Right cardiac atrium (tissue), 5 donors: ENCODE measurements at regions not wholly inside any gene's neighbourhood (a gene's known extent, or its start where the extent isn't known, plus 50 kb on each side); places are given as distances from the start of the nearest gene placed in this dataset.
A peak's percentile ranks its signal among the peaks of the same experiment; 100 is the strongest.

Experiments used
- ATAC-seq, 2 donors: fragments of 200-7000 bp; cut with Tn5 transposase; one replicate each; pipeline versions ENCODE4 v1.8.0 to v1.9.1; 2020; ENCODE audit warnings: moderate library complexity in 2 of 2, mild to moderate bottlenecking in 1 of 2
- DNase-seq, 3 donors: peaks; one replicate each; pipeline ENCODE4 v3.0.0-alpha.2; 2020
- H3K27ac ChIP-seq: one replicate; pipeline ENCODE4 v1.5.1; 2013; ENCODE audit warnings: mild to moderate bottlenecking, low read length, control low read depth, moderate library complexity
- H3K27me3 ChIP-seq: one replicate; pipeline ENCODE4 v1.6.1; 2013; ENCODE audit not compliant: control insufficient read depth, insufficient read depth
- H3K4me1 ChIP-seq: one replicate; pipeline ENCODE4 v1.6.1; 2013; ENCODE audit warnings: low read length; ENCODE audit not compliant: control insufficient read depth, insufficient read depth
- H3K4me3 ChIP-seq: one replicate; pipeline ENCODE4 v1.5.1; 2013; ENCODE audit warnings: low read length, control low read depth
- H3K9me3 ChIP-seq: one replicate; pipeline ENCODE4 v1.6.1; 2013; ENCODE audit warnings: low read length; ENCODE audit not compliant: control insufficient read depth
- WGBS: extraction: QIAGEN DNeasy Blood & Tissue Kit; methylation state at CpG from one replicate; pipeline ENCODE4 v1.1.7; 2013; 5-methylcytosine and 5-hydroxymethylcytosine counted together
- intact Hi-C, 4 donors: fragments of 100-400 bp; cut with DNase I; formaldehyde crosslinking; loops; one replicate each; pipeline versions ENCODE4 v1.11.0 to v1.14.0; 2022 to 2023
- donor health status: healthy with polysubstance abuse.
- donor health status: DM: no; HTN: yes; CAD: no.
- donor health status: DM: no; HTN: no; CAD: no.
- donor health status: DM: no; HTN: yes; CAD: no; lungs with severe emphysema.
- donor health status: DM: yes; HTN: yes; CAD: no.

DNA sequence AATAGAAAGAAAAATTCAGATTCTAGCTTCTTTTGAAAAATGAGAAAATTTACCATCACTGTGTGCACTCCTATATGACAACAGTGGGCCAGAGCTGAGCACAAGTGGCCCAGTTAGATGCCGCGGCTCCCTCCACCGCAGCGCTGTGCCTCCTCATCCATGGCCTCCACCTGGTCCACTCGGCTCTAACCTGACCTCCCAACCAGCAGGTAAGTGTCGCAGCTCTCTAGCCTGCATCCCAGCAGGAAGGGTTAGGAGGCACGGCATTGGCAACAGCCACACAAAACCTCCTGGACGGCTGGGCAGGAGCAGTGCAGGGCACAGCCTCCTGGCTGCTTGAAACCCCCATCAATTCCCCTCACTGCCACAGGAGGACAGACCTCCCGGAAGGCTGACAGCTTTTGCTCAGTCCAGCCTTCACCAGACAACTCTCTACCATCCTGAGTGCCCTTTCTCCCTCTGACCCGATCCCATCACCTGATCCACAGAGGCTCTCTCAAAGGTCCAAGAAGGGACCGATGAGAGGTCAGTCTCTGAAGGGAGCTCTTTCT lies 76.1 kb downstream of the RPL27A start:
- H3K9me3 ChIP-seq = no peaks in the 10 kb centered on the region
- peak overlapping the region; percentile 80 for H3K27ac ChIP-seq
- no peak for DNase-seq
- no peak overlapping the region for H3K4me3 ChIP-seq
- no peak for ATAC-seq
- H3K27me3 ChIP-seq = no peaks in the 10 kb centered on the region
- intact Hi-C loops = no loop called here
- 90% methylated on average over 11 of the region's 11 CpGs for WGBS
- H3K4me1 ChIP-seq = peaks cover 25% of the 10 kb centered on the region

GRCh38 chr11:8759634-8760033 lies 77.0 kb downstream of the RPL27A start:
- intact Hi-C loops = no loop called here
- Histone ChIP-seq H3K27me3 (no peaks in the 10 kb centered on the region), H3K4me1 (peaks cover 25% of the 10 kb centered on the region), H3K27ac (peak overlapping the region; percentile 80), H3K9me3 (no peaks in the 10 kb centered on the region), H3K4me3 (no peak overlapping the region)
- peak; percentile 35 to 47 for ATAC-seq
- DNase-seq = peak in 1 of 3 donors; percentile 75
- 46% methylated on average over 1 of the region's 1 CpG for WGBS

GRCh38 chr11:8760896-8761295 lies 78.3 kb downstream of the RPL27A start:
- DNase-seq = no peak
- Histone ChIP-seq H3K9me3 (no peaks in the 10 kb centered on the region), H3K27ac (peak overlapping the region; percentile 21), H3K27me3 (no peaks in the 10 kb centered on the region), H3K4me3 (no peak overlapping the region), H3K4me1 (peaks cover 23% of the 10 kb centered on the region)
- intact Hi-C loops = no loop called here
- no peak for ATAC-seq

- H3K27ac ChIP-seq = no peak overlapping the region
- ATAC-seq (no peak), DNase-seq (no peak)
- H3K9me3 ChIP-seq = no peaks in the 10 kb centered on the region
- no peaks in the 10 kb centered on the region for H3K27me3 ChIP-seq
- no peak overlapping the region for H3K4me3 ChIP-seq
- intact Hi-C loops = no loop called here
- WGBS = 0% methylated on average over 1 of the region's 1 CpG
- peaks cover 22% of the 10 kb centered on the region for H3K4me1 ChIP-seq
Observed at GRCh38 chr11:8763070-8763685, 80.6 kb downstream of the RPL27A start.

DNA sequence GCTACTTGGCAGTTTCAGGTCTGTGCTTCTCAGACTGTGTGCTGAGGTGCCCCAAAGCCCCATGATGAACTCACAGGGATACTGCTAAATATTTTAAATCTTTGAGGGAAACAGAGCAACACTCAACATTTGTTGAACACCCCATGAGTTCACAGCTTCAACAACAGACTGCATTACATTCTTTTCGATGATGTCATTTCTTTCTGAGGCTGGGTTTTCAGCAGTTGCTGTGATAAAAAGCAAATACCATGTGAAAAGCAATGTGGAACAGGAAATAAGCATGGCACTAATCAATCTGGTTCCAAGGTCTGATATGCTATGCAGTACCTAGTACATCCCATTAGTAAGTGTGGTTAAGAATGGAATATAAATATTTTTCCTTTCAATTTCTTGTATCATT lies 82.7 kb downstream of the RPL27A start:
- intact Hi-C loops = no loop called here
- Histone ChIP-seq H3K9me3 (no peaks in the 10 kb centered on the region), H3K27me3 (no peaks in the 10 kb centered on the region), H3K27ac (peak overlapping the region; percentile 85), H3K4me1 (peaks cover 10% of the 10 kb centered on the region), H3K4me3 (no peak overlapping the region)
- ATAC-seq = no peak
- DNase-seq = no peak
- WGBS = 52% methylated on average over 1 of the region's 1 CpG

DNA sequence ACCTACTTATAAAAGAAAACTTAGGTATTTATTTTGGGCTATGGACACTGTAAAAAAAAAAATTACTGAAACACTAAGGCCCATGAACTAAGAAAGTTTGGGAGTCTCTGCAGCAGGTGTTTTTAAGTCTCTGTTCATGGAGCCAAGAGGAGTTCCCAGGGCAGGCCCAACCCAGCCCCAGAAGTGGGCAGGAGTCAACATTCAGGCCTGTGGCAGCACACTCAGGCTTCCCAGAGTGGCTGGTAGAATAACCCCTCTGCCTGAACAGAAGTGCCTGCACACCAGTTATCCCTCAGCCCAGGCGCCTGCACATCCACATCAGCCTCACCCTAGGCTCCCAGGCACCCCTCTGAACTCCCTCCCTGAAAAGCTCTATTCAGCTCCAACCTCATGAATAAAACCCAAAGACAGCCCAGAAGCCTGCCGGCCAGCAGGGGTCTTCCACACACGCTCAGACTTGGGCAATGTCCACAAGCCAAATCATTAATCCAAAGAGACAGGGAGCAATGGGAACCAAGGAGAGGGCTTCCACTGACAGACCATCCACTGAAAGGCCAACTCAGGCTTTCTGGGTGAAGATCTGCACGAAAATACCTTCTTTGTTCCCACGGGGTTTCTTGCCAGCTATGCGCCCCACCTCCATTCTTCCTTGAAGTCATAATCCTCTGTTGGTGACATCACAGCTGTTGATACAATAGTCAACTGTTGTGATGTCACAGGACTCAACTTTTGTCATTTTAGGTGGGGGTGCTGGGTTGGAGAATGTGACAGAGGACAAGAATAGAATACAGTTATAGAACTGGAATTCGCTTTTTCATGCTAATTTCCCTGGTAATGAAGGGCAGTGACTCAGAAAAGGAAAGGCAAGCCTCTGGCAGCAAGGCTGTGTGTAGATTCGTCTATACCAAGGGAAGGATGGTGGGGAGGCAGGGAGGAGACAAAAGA lies 83.7 kb downstream of the RPL27A start:
- Histone ChIP-seq H3K4me3 (no peak overlapping the region), H3K4me1 (peaks cover 8% of the 10 kb centered on the region), H3K27me3 (no peaks in the 10 kb centered on the region), H3K27ac (peak overlapping the region; percentile 56), H3K9me3 (no peaks in the 10 kb centered on the region)
- DNase-seq = no peak
- ATAC-seq = no peak
- 65% methylated on average over 8 of the region's 8 CpGs for WGBS
- intact Hi-C loops = no loop called here

GRCh38 chr11:8766988-8767374 lies 84.4 kb downstream of the RPL27A start:
- no peaks in the 10 kb centered on the region for H3K27me3 ChIP-seq
- ATAC-seq (peak; percentile 66 to 81), DNase-seq (no peak)
- intact Hi-C loops = no loop called here
- H3K27ac ChIP-seq = peak overlapping the region; percentile 56
- H3K4me1 ChIP-seq = peaks cover 8% of the 10 kb centered on the region
- WGBS = 24% methylated on average over 7 of the region's 7 CpGs
- H3K9me3 ChIP-seq = no peaks in the 10 kb centered on the region
- H3K4me3 ChIP-seq = no peak overlapping the region

DNA sequence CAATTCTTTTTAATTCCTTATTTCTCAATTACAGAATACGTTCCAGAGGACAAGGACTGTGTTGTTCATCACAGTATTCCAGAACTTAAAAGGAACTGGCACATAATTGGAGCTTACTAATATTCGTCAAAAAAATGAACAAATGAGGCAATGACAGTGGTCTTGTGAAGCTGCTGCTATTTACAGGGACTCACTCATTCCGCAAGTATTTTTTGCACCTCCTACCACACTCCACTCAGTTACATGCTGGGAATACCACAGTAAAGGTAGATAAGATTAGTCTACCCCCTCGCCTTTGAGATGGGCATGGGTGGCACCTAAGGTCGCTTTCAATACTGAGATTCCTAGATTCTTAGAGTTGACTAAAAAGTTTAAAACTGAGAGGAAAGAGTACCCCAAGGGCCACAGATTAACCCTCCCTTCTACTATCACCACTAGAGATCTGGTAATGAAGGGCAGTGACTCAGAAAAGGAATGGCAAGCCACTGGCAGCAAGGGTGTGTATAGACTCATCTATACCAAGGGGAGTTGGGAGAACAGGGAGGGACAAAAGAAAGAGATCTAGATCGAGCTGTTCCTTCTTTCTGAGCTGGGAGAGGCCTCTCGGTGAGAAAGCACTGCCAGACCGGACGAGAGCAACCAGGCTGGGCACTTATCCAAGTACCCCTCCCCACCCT lies 85.0 kb downstream of the RPL27A start:
- H3K4me3 ChIP-seq = no peak overlapping the region
- no peaks in the 10 kb centered on the region for H3K9me3 ChIP-seq
- intact Hi-C loops = no loop called here
- DNase-seq = no peak
- peak overlapping the region; percentile 95 for H3K27ac ChIP-seq
- peak in 1 of 2 donors; percentile 4 for ATAC-seq
- WGBS = 49% methylated on average over 9 of the region's 9 CpGs
- peaks cover 6% of the 10 kb centered on the region for H3K4me1 ChIP-seq
- no peaks in the 10 kb centered on the region for H3K27me3 ChIP-seq

GRCh38 chr11:8768625-8769333 lies 86.2 kb downstream of the RPL27A start:
- Histone ChIP-seq H3K4me1 (peaks cover 10% of the 10 kb centered on the region), H3K27ac (peak overlapping the region; percentile 87), H3K9me3 (no peaks in the 10 kb centered on the region), H3K27me3 (no peaks in the 10 kb centered on the region), H3K4me3 (no peak overlapping the region)
- ATAC-seq = peak; percentile 81 to 86
- intact Hi-C loops = no loop called here
- peak; percentile 59 to 84 (median 80) for DNase-seq
- 63% methylated on average over 3 of the region's 3 CpGs for WGBS

- Histone ChIP-seq H3K27ac (peak overlapping the region; percentile 96), H3K4me1 (peaks cover 16% of the 10 kb centered on the region), H3K4me3 (no peak overlapping the region), H3K9me3 (no peaks in the 10 kb centered on the region), H3K27me3 (no peaks in the 10 kb centered on the region)
- WGBS = 54% methylated on average over 9 of the region's 9 CpGs
- ATAC-seq (no peak), DNase-seq (peak in 1 of 3 donors; percentile 62)
- intact Hi-C loops = no loop called here
Observed at GRCh38 chr11:8772571-8773519, 90.3 kb downstream of the RPL27A start.
